GM18909 (cell line): ENCODE measurements at regions not wholly inside any gene's neighbourhood (a gene's known extent, or its start where the extent isn't known, plus 50 kb on each side); places are given as distances from the start of the nearest gene placed in this dataset.

ENCODE experiments used
- ATAC-seq: cut with Tn5 transposase; IDR thresholded peaks from one replicate; pipeline ENCODE4 v1.9.1; 2021; ENCODE audit warnings: mild to moderate bottlenecking; ENCODE audit not compliant: unreplicated experiment, poor library complexity

GRCh38 chr2:188897096-188897495 lies 77.1 kb upstream of the COL3A1 start:
- no peak for ATAC-seq

GRCh38 chr2:188898261-188898660 lies 75.9 kb upstream of the COL3A1 start:
- ATAC-seq: no peak

GRCh38 chr2:188902901-188903491 lies 71.2 kb upstream of the COL3A1 start:
- ATAC-seq: no peak

- ATAC-seq: no peak
Measured at GRCh38 chr2:188903740-188904139, 70.4 kb upstream of the COL3A1 start.

- ATAC-seq: no peak
Measured at GRCh38 chr2:188909036-188909435, 65.1 kb upstream of the COL3A1 start.

- ATAC-seq: no peak
Measured at GRCh38 chr2:188916736-188917135, 57.4 kb upstream of the COL3A1 start.

GRCh38 chr2:188917632-188918031 lies 56.5 kb upstream of the COL3A1 start:
- ATAC-seq: no peak

- ATAC-seq: peak; percentile 92
Measured at GRCh38 chr2:188919824-188920223, 54.3 kb upstream of the COL3A1 start.

- ATAC-seq: no peak
Measured at GRCh38 chr2:188922191-188922590, 52.0 kb upstream of the COL3A1 start.
